Uterus (tissue), 2 donors: ENCODE measurements at regions not wholly inside any gene's neighbourhood (a gene's known extent, or its start where the extent isn't known, plus 50 kb on each side); places are given as distances from the start of the nearest gene placed in this dataset.

Experiments used
- CTCF ChIP-seq, 4 experiments: fragments of 200-600 bp in 2 of 4; fragments of 450-650 bp in 2 of 4; sonication (generic) in 2 of 4; IDR thresholded peaks; one replicate each; pipeline ENCODE4 v1.5.1; 2016 to 2019; ENCODE audit warnings: antibody characterized with exemption in 4 of 4, mild to moderate bottlenecking in 2 of 4, moderate library complexity in 1 of 4
- POLR2A ChIP-seq, 2 donors: fragments of 450-650 bp; IDR thresholded peaks; one replicate each; pipeline ENCODE4 v1.6.1; 2016; ENCODE audit warnings: antibody characterized with exemption in 2 of 2, mild to moderate bottlenecking in 1 of 2, moderate library complexity in 1 of 2

GRCh38 chr2:241981076-241981700 is 111.7 kb downstream of the RTP5 start:
- TF ChIP-seq CTCF (IDR thresholded peaks at IDR 0.05) (no peak), POLR2A (IDR thresholded peaks at IDR 0.05) (no peak)
